GM18511 (cell line): ENCODE measurements at regions not wholly inside any gene's neighbourhood (a gene's known extent, or its start where the extent isn't known, plus 50 kb on each side); places are given as distances from the start of the nearest gene placed in this dataset.
"Not testable (repeated sequence)": the region's sequence is repeated elsewhere in the genome, so short reads cannot be mapped to it uniquely, and the experiment has no call there.

Source experiments
- ATAC-seq: cut with Tn5 transposase; IDR thresholded peaks from one replicate; pipeline ENCODE4 v1.9.1; 2021; ENCODE audit warnings: mild to moderate bottlenecking, moderate library complexity; ENCODE audit not compliant: unreplicated experiment

DNA sequence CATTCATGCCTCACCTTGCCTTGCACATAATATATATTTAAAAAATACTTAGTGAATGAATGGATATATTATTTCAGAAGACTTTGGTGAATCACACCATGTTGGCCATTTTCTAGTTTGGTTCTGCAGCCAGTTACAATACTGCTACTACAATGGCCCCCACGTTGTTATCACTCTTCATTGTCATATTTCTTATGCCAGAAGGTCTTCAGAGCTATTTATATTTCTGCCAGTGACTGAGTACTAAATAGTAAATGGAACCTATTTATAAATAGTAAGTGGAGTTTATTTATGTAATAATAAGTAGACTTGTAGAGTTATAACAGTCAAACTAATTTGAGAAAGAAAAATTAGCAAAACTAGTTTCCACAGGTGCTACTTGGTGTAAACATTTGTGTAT lies 516.6 kb upstream of the SYT4 start:
- no peak for ATAC-seq

- ATAC-seq, result no peak
These were observed 517.1 kb upstream of the SYT4 start for GRCh38 chr18:43794363-43794762.

DNA sequence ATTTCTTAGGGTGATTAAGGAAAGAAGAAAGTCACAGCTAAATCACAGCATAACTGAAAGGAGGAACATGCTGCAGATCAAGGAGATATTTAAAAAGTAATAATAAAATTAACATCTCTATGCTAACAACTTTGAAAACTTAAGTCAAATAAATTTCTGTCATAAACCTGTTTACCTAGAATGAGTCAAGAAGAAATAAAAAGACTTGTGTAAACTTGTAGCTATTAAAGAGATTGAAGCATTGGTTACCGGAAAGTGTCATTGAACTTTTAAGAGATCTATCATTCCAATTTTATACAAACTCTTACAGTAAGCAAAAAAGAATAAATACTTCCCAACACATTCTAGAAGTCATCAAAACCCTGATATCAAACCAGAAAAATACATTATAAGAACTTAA lies 520.1 kb upstream of the SYT4 start:
- ATAC-seq, result no peak

DNA sequence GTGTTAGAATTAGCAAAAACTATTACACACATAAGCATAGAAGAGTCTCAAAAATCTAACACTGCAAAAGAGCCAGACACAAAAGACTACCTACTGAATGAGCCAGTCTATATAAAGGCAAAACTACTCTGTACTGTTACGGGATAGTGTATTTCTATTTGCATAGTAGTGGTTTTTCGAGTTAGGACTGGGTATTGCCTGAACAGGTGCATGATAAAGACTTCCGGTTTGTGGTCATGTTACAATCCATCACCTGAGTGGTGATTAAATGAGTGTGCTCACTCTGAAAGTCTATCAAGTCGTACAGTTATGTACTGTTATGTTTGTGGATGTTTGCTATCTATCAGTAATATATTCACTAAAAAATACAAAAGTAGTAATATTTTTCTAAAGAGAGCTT lies 523.3 kb upstream of the SYT4 start:
- ATAC-seq, result no peak

DNA sequence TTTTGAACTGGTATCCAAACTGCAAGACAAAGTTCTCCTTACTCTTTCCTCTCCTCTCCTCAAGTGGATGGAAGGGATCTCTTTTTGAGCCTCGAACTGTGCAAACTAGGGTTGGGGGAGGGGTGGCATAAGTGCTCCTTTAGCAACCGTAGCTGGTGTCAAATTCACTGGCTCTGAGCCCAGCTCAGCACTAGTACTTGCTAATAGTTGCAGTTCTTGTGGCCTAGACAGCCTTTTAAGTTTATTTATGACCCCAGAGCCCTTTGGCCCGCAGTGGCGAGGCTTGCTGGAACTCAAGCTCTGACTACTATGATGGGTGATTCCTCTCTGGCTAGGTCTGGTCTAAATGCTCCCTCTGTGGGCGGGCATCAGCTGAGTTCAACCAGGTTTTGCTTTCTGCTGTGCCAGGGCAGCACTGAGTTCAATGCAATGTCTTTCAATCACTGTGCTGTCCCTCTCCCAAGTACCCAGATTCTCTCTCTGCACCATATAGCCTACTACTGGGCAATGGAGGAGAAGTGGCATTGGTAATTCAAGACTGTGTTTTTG lies 528.4 kb upstream of the SYT4 start:
- ATAC-seq, result no peak

GRCh38 chr18:43812627-43813026 lies 535.3 kb upstream of the SYT4 start:
- no peak for ATAC-seq

DNA sequence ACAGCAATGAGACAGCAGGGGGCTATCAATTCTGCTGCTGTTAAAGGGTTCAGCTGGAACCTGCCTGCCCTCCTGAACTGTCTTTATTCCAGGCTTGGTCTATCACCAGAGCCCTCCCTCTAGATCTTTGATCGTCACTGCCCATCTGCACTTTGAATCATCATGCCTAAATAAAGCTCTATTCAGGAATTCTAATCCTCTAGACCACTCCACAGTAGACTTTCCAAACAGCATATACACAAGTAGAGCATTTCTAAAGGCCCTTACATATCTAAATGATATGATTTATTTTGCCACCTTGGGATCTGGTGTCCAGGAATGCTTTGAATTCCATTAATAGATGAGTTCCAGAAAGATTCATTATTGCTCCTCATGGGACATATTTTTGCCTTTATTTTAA lies 542.1 kb upstream of the SYT4 start:
- no peak for ATAC-seq

- no peak for ATAC-seq
These were observed 542.6 kb upstream of the SYT4 start for GRCh38 chr18:43819873-43820272.

GRCh38 chr18:43825768-43826167 lies 548.5 kb upstream of the SYT4 start:
- no peak for ATAC-seq

- no peak for ATAC-seq
These were observed 548.9 kb upstream of the SYT4 start for GRCh38 chr18:43826215-43826614.

- ATAC-seq, result no peak
These were observed 550.0 kb upstream of the SYT4 start for GRCh38 chr18:43827311-43827710.

- no peak for ATAC-seq
These were observed 553.0 kb upstream of the SYT4 start for GRCh38 chr18:43830303-43830702.

- ATAC-seq, result no peak
These were observed 553.7 kb upstream of the SYT4 start for GRCh38 chr18:43830947-43831346.

DNA sequence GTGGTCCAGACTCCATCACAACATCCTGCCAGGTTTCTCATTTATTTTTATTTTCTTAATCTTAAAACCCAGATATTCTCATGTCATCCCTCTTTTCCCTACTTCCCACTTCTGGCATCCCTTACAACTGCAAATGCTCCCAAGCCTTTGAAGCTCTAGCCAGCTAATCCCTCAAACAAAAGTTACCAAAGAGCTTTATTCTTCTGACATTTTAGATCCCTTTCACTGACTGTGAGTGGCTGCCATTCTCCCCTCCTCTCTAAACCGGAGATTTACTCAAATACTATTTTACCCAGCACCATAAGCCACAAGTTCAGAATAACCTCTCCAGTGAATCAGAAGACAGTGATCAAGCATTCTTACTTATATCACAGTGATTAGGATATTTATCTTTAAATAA lies 569.0 kb upstream of the SYT4 start:
- ATAC-seq, result no peak

- ATAC-seq, result no peak
These were observed 570.1 kb upstream of the SYT4 start for GRCh38 chr18:43847164-43848091.

GRCh38 chr18:43849831-43850230 lies 572.5 kb upstream of the SYT4 start:
- not testable (repeated sequence) for ATAC-seq

GRCh38 chr18:43855376-43855775 lies 578.1 kb upstream of the SYT4 start:
- ATAC-seq, result no peak

DNA sequence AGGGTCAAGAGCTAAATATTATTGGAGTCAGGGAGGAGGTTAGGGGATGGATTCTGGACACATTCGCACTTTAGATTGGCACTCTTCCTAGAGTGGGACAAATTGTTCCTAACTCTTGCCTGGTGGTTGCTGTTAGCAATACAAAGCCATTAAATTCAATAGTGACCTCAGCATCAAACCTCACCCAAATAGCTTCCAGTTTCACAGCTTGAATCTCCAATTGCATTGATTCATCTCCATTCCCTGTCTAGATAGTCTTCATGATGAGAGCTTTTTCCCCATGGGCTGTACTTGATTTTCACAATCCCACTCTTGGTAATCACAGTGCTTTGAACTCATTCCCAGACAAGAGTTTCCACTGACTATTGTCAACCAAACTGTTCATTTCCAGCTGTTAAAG lies 585.9 kb upstream of the SYT4 start:
- no peak for ATAC-seq

DNA sequence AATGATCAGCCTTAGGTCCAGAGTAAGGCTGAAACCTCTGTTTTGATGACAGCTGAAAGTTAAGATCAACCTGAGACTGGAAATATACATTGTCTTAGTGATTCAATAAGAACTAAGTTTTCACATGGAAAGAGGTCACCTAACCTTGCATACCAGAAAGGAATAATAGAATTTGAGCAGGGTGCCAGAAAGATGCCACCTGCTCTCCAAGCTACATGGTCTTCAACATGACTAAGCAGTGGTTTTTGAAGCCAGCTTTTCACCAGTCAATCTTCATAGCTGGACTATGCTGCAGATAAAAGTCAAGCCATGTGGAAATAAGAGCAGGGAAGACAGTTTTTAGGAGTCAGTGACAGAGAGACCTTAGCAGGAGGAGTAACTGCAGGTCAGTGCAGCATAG lies 589.4 kb upstream of the SYT4 start:
- no peak for ATAC-seq

- no peak for ATAC-seq
These were observed 591.3 kb upstream of the SYT4 start for GRCh38 chr18:43868497-43868995.

GRCh38 chr18:43869451-43870008 lies 592.2 kb upstream of the SYT4 start:
- no peak for ATAC-seq

- ATAC-seq, result no peak
These were observed 593.3 kb upstream of the SYT4 start for GRCh38 chr18:43870626-43871025.
